ENCODE measurements at regions not wholly inside any gene's neighbourhood (a gene's known extent, or its start where the extent isn't known, plus 50 kb on each side); places are given as distances from the start of the nearest gene placed in this dataset.

- no peaks in the 10 kb centered on the region for H3K36me3 ChIP-seq (ENCODE audit: insufficient read depth, low read length)
- H3K9ac ChIP-seq (ENCODE audit: low read depth, low read length), result no peak overlapping the region
- no peak overlapping the region for H3K4me2 ChIP-seq (ENCODE audit: low read length)
- H3K4me1 ChIP-seq (ENCODE audit: control insufficient read depth, insufficient read depth, low read length), result peaks cover 7% of the 10 kb centered on the region
- no peaks in the 10 kb centered on the region for H3K27me3 ChIP-seq (ENCODE audit: control insufficient read depth, insufficient read depth, low read length)
- H3K9me3 ChIP-seq (replicated peaks; ENCODE audit: low read length), result no peaks in the 10 kb centered on the region
- no peak overlapping the region for H3K4me3 ChIP-seq (ENCODE audit: low read length)
Measured at GRCh38 chr12:89815225-89815624, 106.6 kb upstream of the ATP2B1 start.

DNA sequence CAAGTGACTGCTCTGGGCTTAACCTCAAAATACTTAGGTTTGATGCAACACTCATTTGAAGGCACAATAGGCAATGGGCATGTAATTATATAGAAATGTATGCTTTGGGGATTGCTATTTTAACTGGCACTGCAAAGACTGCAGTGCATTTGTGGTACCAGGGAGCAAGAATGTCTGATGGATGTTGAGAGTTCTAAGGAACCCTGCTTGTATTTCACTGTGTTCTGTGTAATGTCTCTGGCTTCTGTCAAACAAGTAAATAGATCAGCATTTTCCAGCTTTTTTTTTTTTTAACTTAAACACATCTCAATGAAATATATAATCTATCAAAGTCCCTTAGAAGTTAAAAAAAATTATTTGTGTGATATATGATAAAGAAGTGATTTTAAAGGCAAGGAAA is 94.8 kb upstream of the ATP2B1 start:
- no peak overlapping the region for H3K9ac ChIP-seq (ENCODE audit: low read depth, low read length)
- H3K4me2 ChIP-seq (ENCODE audit: low read length), result no peak overlapping the region
- H3K9me3 ChIP-seq (replicated peaks; ENCODE audit: low read length), result no peaks in the 10 kb centered on the region
- no peaks in the 10 kb centered on the region for H3K36me3 ChIP-seq (ENCODE audit: insufficient read depth, low read length)
- H3K27me3 ChIP-seq (ENCODE audit: control insufficient read depth, insufficient read depth, low read length), result no peaks in the 10 kb centered on the region
- no peaks in the 10 kb centered on the region for H3K4me1 ChIP-seq (ENCODE audit: control insufficient read depth, insufficient read depth, low read length)
- no peak overlapping the region for H3K4me3 ChIP-seq (ENCODE audit: low read length)

DNA sequence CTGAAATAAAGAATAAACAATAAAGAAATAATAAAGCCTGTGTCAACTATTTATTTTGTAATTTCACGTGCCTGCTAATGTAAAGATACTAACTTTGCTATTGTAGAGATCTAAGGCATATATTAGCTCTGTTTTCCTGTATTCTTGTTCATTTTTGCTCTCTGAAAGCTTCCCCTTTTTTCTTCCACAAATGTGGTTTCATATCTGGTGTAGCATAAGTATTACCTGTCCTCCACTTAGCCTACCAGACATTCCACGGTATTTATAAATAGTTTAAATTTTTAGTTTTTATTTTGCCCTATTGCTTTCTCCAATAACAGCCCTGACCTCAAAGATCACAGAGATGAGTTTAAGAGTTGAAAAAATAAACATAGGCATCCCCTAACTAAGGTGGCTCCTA is 92.6 kb upstream of the ATP2B1 start:
- Histone ChIP-seq H3K4me2 (ENCODE audit: low read length) (no peak overlapping the region), H3K4me1 (ENCODE audit: control insufficient read depth, insufficient read depth, low read length) (no peaks in the 10 kb centered on the region), H3K9me3 (replicated peaks; ENCODE audit: low read length) (no peaks in the 10 kb centered on the region), H3K36me3 (ENCODE audit: insufficient read depth, low read length) (no peaks in the 10 kb centered on the region), H3K4me3 (ENCODE audit: low read length) (no peak overlapping the region), H3K27me3 (ENCODE audit: control insufficient read depth, insufficient read depth, low read length) (no peaks in the 10 kb centered on the region), H3K9ac (ENCODE audit: low read depth, low read length) (no peak overlapping the region)

GRCh38 chr12:89800435-89800834 is 91.8 kb upstream of the ATP2B1 start:
- Histone ChIP-seq H3K4me3 (ENCODE audit: low read length) (no peak overlapping the region), H3K4me2 (ENCODE audit: low read length) (no peak overlapping the region), H3K4me1 (ENCODE audit: control insufficient read depth, insufficient read depth, low read length) (no peaks in the 10 kb centered on the region), H3K9ac (ENCODE audit: low read depth, low read length) (no peak overlapping the region), H3K36me3 (ENCODE audit: insufficient read depth, low read length) (no peaks in the 10 kb centered on the region), H3K9me3 (replicated peaks; ENCODE audit: low read length) (no peaks in the 10 kb centered on the region), H3K27me3 (ENCODE audit: control insufficient read depth, insufficient read depth, low read length) (no peaks in the 10 kb centered on the region)

DNA sequence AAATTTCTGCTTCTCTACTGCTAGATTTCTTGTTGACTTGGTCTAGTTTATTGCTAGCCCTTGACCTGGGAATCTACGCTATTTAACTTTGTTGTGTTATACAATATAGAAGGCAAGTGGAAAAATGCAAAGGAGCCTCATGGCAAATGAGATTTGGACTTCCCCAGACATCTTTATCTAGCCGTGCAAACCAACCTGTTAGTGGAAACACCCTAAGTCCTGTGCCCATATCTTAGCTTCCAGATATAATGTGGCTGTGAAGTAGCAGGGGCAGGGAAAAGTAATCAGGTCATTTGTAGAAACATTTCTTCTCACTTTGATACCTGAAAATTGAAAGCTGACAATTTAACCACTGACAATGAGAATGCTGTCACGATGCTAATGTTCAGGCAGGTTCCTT is 90.7 kb upstream of the ATP2B1 start:
- Histone ChIP-seq H3K4me3 (ENCODE audit: low read length) (no peak overlapping the region), H3K4me2 (ENCODE audit: low read length) (no peak overlapping the region), H3K36me3 (ENCODE audit: insufficient read depth, low read length) (no peaks in the 10 kb centered on the region), H3K4me1 (ENCODE audit: control insufficient read depth, insufficient read depth, low read length) (no peaks in the 10 kb centered on the region), H3K9me3 (replicated peaks; ENCODE audit: low read length) (no peaks in the 10 kb centered on the region), H3K27me3 (ENCODE audit: control insufficient read depth, insufficient read depth, low read length) (no peaks in the 10 kb centered on the region), H3K9ac (ENCODE audit: low read depth, low read length) (no peak overlapping the region)

DNA sequence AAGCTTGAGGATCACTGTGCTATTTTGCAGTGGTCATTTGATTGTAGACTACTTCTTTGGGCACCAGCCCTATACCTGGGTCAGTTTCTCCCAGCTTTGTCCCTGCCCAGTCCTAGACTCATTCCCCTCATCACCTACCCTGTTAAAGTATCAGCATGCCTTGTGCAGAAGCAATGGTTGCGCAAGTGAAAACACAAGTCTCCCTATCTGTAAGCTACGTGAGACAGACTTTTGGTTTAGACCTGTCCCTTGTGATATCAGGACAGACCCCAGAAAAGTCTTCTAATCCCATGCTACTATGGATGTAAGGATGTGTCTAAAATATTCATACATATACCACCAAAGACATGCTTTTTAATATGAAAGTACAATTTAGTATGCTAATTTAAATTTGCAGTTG is 88.8 kb upstream of the ATP2B1 start:
- no peak overlapping the region for H3K4me2 ChIP-seq (ENCODE audit: low read length)
- H3K4me3 ChIP-seq (ENCODE audit: low read length), result no peak overlapping the region
- H3K9me3 ChIP-seq (replicated peaks; ENCODE audit: low read length), result no peaks in the 10 kb centered on the region
- H3K4me1 ChIP-seq (ENCODE audit: control insufficient read depth, insufficient read depth, low read length), result no peaks in the 10 kb centered on the region
- H3K36me3 ChIP-seq (ENCODE audit: insufficient read depth, low read length), result no peaks in the 10 kb centered on the region
- H3K27me3 ChIP-seq (ENCODE audit: control insufficient read depth, insufficient read depth, low read length), result no peaks in the 10 kb centered on the region
- H3K9ac ChIP-seq (ENCODE audit: low read depth, low read length), result no peak overlapping the region

DNA sequence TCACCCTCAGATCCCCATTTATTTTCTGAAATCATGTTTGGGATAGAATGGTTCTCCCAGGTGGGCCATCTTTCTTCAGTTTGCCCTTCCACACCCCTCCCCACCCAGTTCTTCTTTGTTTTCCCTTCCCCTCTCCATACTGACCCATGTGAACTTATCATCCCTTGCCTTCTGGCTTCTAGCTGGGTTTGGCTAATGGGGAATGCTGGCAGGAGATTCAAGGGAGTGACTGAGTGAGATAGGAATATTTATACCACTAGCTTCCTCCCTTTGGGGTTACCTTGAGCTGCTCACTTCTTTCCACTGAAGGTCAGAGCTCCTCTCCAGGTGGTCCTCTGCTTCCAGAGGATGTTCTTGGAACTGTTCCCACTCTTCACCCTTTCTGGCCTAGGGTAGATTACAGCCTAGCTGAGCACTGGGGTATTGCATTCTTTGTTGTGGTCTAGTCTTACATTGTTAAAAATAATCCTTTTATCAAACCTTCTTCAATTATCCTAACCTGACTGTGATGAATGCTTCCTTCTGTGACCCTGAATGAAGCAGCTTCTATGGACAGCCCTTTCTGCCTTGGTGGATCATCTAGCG is 88.3 kb upstream of the ATP2B1 start:
- Histone ChIP-seq H3K4me1 (ENCODE audit: control insufficient read depth, insufficient read depth, low read length) (no peaks in the 10 kb centered on the region), H3K9ac (ENCODE audit: low read depth, low read length) (no peak overlapping the region), H3K27me3 (ENCODE audit: control insufficient read depth, insufficient read depth, low read length) (no peaks in the 10 kb centered on the region), H3K9me3 (replicated peaks; ENCODE audit: low read length) (no peaks in the 10 kb centered on the region), H3K4me3 (ENCODE audit: low read length) (no peak overlapping the region), H3K36me3 (ENCODE audit: insufficient read depth, low read length) (no peaks in the 10 kb centered on the region), H3K4me2 (ENCODE audit: low read length) (no peak overlapping the region)

GRCh38 chr12:89793946-89794345 is 85.3 kb upstream of the ATP2B1 start:
- H3K36me3 ChIP-seq (ENCODE audit: insufficient read depth, low read length), result no peaks in the 10 kb centered on the region
- H3K4me1 ChIP-seq (ENCODE audit: control insufficient read depth, insufficient read depth, low read length), result no peaks in the 10 kb centered on the region
- no peaks in the 10 kb centered on the region for H3K9me3 ChIP-seq (replicated peaks; ENCODE audit: low read length)
- no peak overlapping the region for H3K4me2 ChIP-seq (ENCODE audit: low read length)
- no peaks in the 10 kb centered on the region for H3K27me3 ChIP-seq (ENCODE audit: control insufficient read depth, insufficient read depth, low read length)
- no peak overlapping the region for H3K4me3 ChIP-seq (ENCODE audit: low read length)
- no peak overlapping the region for H3K9ac ChIP-seq (ENCODE audit: low read depth, low read length)

DNA sequence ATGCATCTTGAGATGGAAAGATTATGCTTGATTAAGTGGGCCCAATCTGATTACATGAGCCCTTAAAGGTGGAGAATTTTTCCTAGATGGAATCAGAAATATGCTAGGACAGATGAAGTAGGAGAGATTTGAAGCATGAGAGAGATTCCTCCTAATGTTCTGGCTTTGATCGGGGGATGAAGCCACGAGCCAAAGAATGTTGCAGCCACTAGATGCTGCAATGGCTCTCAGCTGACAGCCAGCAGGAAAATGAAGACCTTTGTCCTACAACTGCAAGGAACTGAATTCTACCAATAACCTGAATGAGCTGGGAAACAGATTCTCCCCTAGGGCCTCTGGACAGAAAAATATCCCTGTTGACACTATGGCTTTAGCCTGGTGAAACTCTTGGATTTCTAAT is 82.6 kb upstream of the ATP2B1 start:
- Histone ChIP-seq H3K36me3 (ENCODE audit: insufficient read depth, low read length) (no peaks in the 10 kb centered on the region), H3K9me3 (replicated peaks; ENCODE audit: low read length) (peaks cover 4% of the 10 kb centered on the region), H3K4me2 (ENCODE audit: low read length) (no peak overlapping the region), H3K4me1 (ENCODE audit: control insufficient read depth, insufficient read depth, low read length) (no peaks in the 10 kb centered on the region), H3K27me3 (ENCODE audit: control insufficient read depth, insufficient read depth, low read length) (no peaks in the 10 kb centered on the region), H3K4me3 (ENCODE audit: low read length) (no peak overlapping the region), H3K9ac (ENCODE audit: low read depth, low read length) (no peak overlapping the region)

DNA sequence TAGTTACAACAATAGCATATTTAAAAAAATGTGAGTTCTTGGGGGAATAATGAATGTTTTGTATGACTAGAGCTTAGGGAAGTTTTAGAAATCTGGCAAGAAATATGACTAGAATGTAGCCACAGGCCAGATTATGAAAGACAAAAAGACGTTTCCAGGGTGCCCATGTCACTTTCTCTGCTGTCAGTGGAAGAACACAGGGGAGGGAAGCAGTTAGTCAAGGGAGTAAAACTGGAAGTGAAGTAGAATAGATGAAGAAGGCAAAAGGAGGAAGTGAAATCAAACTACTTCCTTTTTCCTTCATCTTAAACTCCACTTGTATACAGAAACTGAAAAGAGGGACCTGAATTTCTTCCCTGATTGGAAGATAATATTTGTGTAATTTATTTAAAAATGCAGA is 81.2 kb upstream of the ATP2B1 start:
- Histone ChIP-seq H3K4me2 (ENCODE audit: low read length) (no peak overlapping the region), H3K4me3 (ENCODE audit: low read length) (no peak overlapping the region), H3K9me3 (replicated peaks; ENCODE audit: low read length) (peaks cover 4% of the 10 kb centered on the region), H3K9ac (ENCODE audit: low read depth, low read length) (no peak overlapping the region), H3K4me1 (ENCODE audit: control insufficient read depth, insufficient read depth, low read length) (no peaks in the 10 kb centered on the region), H3K27me3 (ENCODE audit: control insufficient read depth, insufficient read depth, low read length) (no peaks in the 10 kb centered on the region), H3K36me3 (ENCODE audit: insufficient read depth, low read length) (no peaks in the 10 kb centered on the region)

DNA sequence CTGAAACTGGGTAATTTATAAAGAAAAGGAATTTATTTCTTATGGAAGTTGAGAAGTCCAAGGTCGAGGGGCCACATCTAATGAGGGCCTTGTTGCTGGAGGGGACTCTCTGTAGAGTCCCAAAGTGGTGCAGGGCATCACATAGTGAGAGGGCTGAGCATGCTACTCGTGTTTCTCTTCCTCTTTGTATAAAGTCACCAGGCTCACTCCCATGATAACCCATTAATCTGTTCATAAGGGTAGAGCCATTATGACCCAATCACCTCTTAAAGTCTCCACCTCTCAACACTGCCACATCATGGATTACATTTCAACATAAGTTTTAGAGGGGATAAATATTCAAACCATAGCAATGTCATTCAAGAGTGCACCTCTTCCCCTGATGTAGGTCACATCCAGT is 79.1 kb upstream of the ATP2B1 start:
- Histone ChIP-seq H3K4me3 (ENCODE audit: low read length) (no peak overlapping the region), H3K9ac (ENCODE audit: low read depth, low read length) (no peak overlapping the region), H3K36me3 (ENCODE audit: insufficient read depth, low read length) (no peaks in the 10 kb centered on the region), H3K4me2 (ENCODE audit: low read length) (no peak overlapping the region), H3K9me3 (replicated peaks; ENCODE audit: low read length) (peaks cover 4% of the 10 kb centered on the region), H3K27me3 (ENCODE audit: control insufficient read depth, insufficient read depth, low read length) (no peaks in the 10 kb centered on the region), H3K4me1 (ENCODE audit: control insufficient read depth, insufficient read depth, low read length) (peaks cover 14% of the 10 kb centered on the region)

DNA sequence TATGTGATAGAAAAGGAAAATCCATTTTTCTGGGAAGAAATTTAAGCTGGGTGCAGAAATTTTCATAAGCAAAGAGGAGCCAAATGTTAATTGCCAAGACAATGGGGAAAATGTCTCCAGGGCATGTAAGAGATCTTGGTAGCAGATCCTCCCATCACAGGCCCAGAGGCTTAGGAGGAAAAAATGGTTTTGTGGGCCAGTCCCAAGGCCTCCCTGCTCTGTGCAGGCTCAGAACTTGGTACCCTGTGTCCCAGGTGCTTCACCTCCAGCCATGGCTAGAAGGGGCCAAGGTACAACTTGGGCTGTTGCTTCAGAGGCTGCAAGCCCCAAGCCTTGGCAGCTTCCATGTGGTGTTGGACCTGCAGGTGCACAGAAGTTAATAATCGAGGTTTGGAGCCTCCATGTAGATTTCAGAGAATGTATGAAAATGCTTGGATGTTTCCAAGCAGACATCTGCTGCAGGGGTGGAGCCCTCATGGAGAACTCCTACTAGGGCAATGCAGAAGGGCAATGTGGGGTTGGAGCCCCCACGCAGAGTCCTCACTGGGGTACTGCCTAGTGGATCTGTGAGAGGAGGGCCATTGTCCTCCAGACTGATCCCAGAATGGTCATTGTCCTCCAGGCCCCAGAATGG is 77.7 kb upstream of the ATP2B1 start:
- Histone ChIP-seq H3K4me2 (ENCODE audit: low read length) (no peak overlapping the region), H3K4me1 (ENCODE audit: control insufficient read depth, insufficient read depth, low read length) (peaks cover 25% of the 10 kb centered on the region), H3K9me3 (replicated peaks; ENCODE audit: low read length) (peaks cover 4% of the 10 kb centered on the region), H3K4me3 (ENCODE audit: low read length) (no peak overlapping the region), H3K36me3 (ENCODE audit: insufficient read depth, low read length) (no peaks in the 10 kb centered on the region), H3K27me3 (ENCODE audit: control insufficient read depth, insufficient read depth, low read length) (no peaks in the 10 kb centered on the region), H3K9ac (ENCODE audit: low read depth, low read length) (no peak overlapping the region)
